ENCODE measurements at regions not wholly inside any gene's neighbourhood (a gene's known extent, or its start where the extent isn't known, plus 50 kb on each side); places are given as distances from the start of the nearest gene placed in this dataset.

DNA sequence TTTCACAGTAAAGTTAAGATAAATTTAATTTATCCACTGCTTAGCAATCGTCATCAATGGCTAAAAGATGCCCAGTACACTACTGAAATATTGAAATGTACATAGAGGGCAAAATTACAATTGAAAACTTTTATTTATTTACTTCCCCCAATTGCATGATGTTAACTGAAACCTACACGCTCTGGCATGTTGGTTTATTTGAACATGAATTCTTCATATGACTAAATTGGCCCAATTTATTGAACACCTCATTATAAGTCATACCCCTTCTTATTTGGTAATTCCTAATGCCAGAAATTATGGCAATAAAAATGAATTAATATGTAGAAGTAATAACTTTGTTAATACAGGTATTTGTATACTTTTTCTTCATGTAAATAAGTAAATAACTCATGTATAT is 183.0 kb upstream of the ZC3H15 start:
- DNase-seq (no peak), ATAC-seq (ENCODE audit: low read depth) (no peak)

GRCh38 chr2:186304064-186304463 is 182.0 kb upstream of the ZC3H15 start:
- ATAC-seq (ENCODE audit: low read depth) (no peak), DNase-seq (no peak)
- no peak overlapping the region for H3K4me3 Mint-ChIP-seq
- ChIA-PET POLR2A (no interaction called here), CTCF (no interaction called here)
- Histone ChIP-seq H3K9me3 (ENCODE audit: control extremely low read depth in 1 of 3, control insufficient read depth in 2 of 3, insufficient read depth in 1 of 3, low read length in 2 of 3) (no peaks in the 10 kb centered on the region), H2AFZ (ENCODE audit: insufficient read depth, low read depth, low read length, poor library complexity, severe bottlenecking) (no peak overlapping the region), H3K4me1 (ENCODE audit: control insufficient read depth in 2 of 2, insufficient read depth in 2 of 2, low read length in 2 of 2) (no peaks in the 10 kb centered on the region), H3K36me3 (replicated peaks in 1 of 2; ENCODE audit: control extremely low read depth in 1 of 2, control insufficient read depth in 1 of 2, extremely low read depth in 1 of 2, insufficient read depth in 2 of 2, low read length in 1 of 2) (no peaks in the 10 kb centered on the region), H3K27me3 (replicated peaks in 1 of 4; ENCODE audit: control extremely low read depth in 1 of 4, control insufficient read depth in 3 of 4, insufficient read depth in 4 of 4, low read length in 3 of 4) (no peaks in the 10 kb centered on the region), H3K79me2 (ENCODE audit: control insufficient read depth, insufficient read depth, low read length) (no peaks in the 10 kb centered on the region), H3K27ac (ENCODE audit: low read length in 2 of 2) (no peak overlapping the region), H3K4me2 (replicated peaks; ENCODE audit: low read depth, low read length, poor library complexity, severe bottlenecking) (no peak overlapping the region), H3K9ac (ENCODE audit: low read length) (no peak overlapping the region), H4K20me1 (ENCODE audit: control insufficient read depth, insufficient read depth, low read length, poor library complexity, severe bottlenecking) (no peaks in the 10 kb centered on the region), H3K4me3 (ENCODE audit: control extremely low read depth in 1 of 5, extremely low read depth in 1 of 5, insufficient read depth in 1 of 5, low read depth in 2 of 5, low read length in 4 of 5) (no peak overlapping the region)
- no peak for TF ChIP-seq EZH2 (IDR thresholded peaks at IDR 0.05; ENCODE audit: borderline replicate concordance, insufficient read depth, low read depth, low read length, poor library complexity, severe bottlenecking)
- TF ChIP-seq, protein P1, sequence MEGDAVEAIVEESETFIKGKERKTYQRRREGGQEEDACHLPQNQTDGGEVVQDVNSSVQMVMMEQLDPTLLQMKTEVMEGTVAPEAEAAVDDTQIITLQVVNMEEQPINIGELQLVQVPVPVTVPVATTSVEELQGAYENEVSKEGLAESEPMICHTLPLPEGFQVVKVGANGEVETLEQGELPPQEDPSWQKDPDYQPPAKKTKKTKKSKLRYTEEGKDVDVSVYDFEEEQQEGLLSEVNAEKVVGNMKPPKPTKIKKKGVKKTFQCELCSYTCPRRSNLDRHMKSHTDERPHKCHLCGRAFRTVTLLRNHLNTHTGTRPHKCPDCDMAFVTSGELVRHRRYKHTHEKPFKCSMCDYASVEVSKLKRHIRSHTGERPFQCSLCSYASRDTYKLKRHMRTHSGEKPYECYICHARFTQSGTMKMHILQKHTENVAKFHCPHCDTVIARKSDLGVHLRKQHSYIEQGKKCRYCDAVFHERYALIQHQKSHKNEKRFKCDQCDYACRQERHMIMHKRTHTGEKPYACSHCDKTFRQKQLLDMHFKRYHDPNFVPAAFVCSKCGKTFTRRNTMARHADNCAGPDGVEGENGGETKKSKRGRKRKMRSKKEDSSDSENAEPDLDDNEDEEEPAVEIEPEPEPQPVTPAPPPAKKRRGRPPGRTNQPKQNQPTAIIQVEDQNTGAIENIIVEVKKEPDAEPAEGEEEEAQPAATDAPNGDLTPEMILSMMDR (IDR thresholded peaks at IDR 0.05), result no peak
- no peaks in the 10 kb centered on the region for H3K9me3 Mint-ChIP-seq (ENCODE audit: insufficient read depth)
- no peaks in the 10 kb centered on the region for H3K4me1 Mint-ChIP-seq
- no peaks in the 10 kb centered on the region for H3K27me3 Mint-ChIP-seq
- intact Hi-C loops (cut with micrococcal nuclease), result no loop called here
- no peak overlapping the region for H3K27ac Mint-ChIP-seq

More for the DNA sequence above, 183.0 kb upstream of the ZC3H15 start:
- Mint-ChIP-seq H3K27me3 (no peaks in the 10 kb centered on the region), H3K9me3 (ENCODE audit: insufficient read depth) (no peaks in the 10 kb centered on the region), H3K4me3 (no peak overlapping the region), H3K4me1 (no peaks in the 10 kb centered on the region), H3K27ac (no peak overlapping the region)
- no peak overlapping the region for H3K4me2 ChIP-seq (replicated peaks; ENCODE audit: low read depth, low read length, poor library complexity, severe bottlenecking)
- H3K9ac ChIP-seq (ENCODE audit: low read length), result no peak overlapping the region
- no peak overlapping the region for H2AFZ ChIP-seq (ENCODE audit: insufficient read depth, low read depth, low read length, poor library complexity, severe bottlenecking)
- no peak overlapping the region for H3K27ac ChIP-seq (ENCODE audit: low read length in 2 of 2)
- H3K36me3 ChIP-seq (replicated peaks in 1 of 2; ENCODE audit: control extremely low read depth in 1 of 2, control insufficient read depth in 1 of 2, extremely low read depth in 1 of 2, insufficient read depth in 2 of 2, low read length in 1 of 2), result no peaks in the 10 kb centered on the region
- intact Hi-C loops (cut with micrococcal nuclease), result no loop called here
- TF ChIP-seq EZH2 (IDR thresholded peaks at IDR 0.05; ENCODE audit: borderline replicate concordance, insufficient read depth, low read depth, low read length, poor library complexity, severe bottlenecking), result no peak
- TF ChIP-seq, protein P1 (IDR thresholded peaks at IDR 0.05), result no peak
- H3K27me3 ChIP-seq (replicated peaks in 1 of 4; ENCODE audit: control extremely low read depth in 1 of 4, control insufficient read depth in 3 of 4, insufficient read depth in 4 of 4, low read length in 3 of 4), result no peaks in the 10 kb centered on the region
- ChIA-PET CTCF (no interaction called here), POLR2A (no interaction called here)
- H3K9me3 ChIP-seq (ENCODE audit: control extremely low read depth in 1 of 3, control insufficient read depth in 2 of 3, insufficient read depth in 1 of 3, low read length in 2 of 3), result no peaks in the 10 kb centered on the region
- no CpG with 5 or more reads among the region's 2 CpGs for WGBS (ENCODE audit: insufficient coverage)
- H4K20me1 ChIP-seq (ENCODE audit: control insufficient read depth, insufficient read depth, low read length, poor library complexity, severe bottlenecking), result no peaks in the 10 kb centered on the region
- no peaks in the 10 kb centered on the region for H3K4me1 ChIP-seq (ENCODE audit: control insufficient read depth in 2 of 2, insufficient read depth in 2 of 2, low read length in 2 of 2)
- H3K4me3 ChIP-seq (ENCODE audit: control extremely low read depth in 1 of 5, extremely low read depth in 1 of 5, insufficient read depth in 1 of 5, low read depth in 2 of 5, low read length in 4 of 5), result no peak overlapping the region
- no peaks in the 10 kb centered on the region for H3K79me2 ChIP-seq (ENCODE audit: control insufficient read depth, insufficient read depth, low read length)
